Ovary (tissue), 3 donors: ENCODE measurements at regions not wholly inside any gene's neighbourhood (a gene's known extent, or its start where the extent isn't known, plus 50 kb on each side); places are given as distances from the start of the nearest gene placed in this dataset.

Experiments used
- CTCF ChIP-seq, 3 donors: fragments of 450-650 bp in 2 of 3; fragments of 200-600 bp in 1 of 3; IDR thresholded peaks; one replicate each; pipeline versions ENCODE4 v1.5.1 to v1.8.0; 2016 to 2022; ENCODE audit warnings: antibody characterized with exemption in 3 of 3, mild to moderate bottlenecking in 1 of 3
- EP300 ChIP-seq: sonication (generic); formaldehyde crosslinking; IDR thresholded peaks from one replicate; pipeline ENCODE4 v1.6.1; 2017; ENCODE audit warnings: antibody characterized with exemption
- POLR2A ChIP-seq: fragments of 450-650 bp; IDR thresholded peaks from one replicate; pipeline ENCODE4 v1.6.1; 2017; ENCODE audit warnings: antibody characterized with exemption, mild to moderate bottlenecking, moderate library complexity
- donor health status: DM: no; HTN: no; CAD: no.

GRCh38 chr5:56459394-56460194 is 226.5 kb upstream of the ANKRD55 start:
- TF ChIP-seq CTCF (IDR thresholded peaks at IDR 0.05) = no peak
- TF ChIP-seq EP300 = no peak
- TF ChIP-seq POLR2A = no peak
